HG03575 (cell line): ENCODE measurements at regions not wholly inside any gene's neighbourhood (a gene's known extent, or its start where the extent isn't known, plus 50 kb on each side); places are given as distances from the start of the nearest gene placed in this dataset.

Experiments used
- ATAC-seq: cut with Tn5 transposase; IDR thresholded peaks from one replicate; pipeline ENCODE4 v1.9.1; 2021; ENCODE audit not compliant: unreplicated experiment, insufficient number of reproducible peaks, low FRiP score; ENCODE audit errors: extremely low read depth

DNA sequence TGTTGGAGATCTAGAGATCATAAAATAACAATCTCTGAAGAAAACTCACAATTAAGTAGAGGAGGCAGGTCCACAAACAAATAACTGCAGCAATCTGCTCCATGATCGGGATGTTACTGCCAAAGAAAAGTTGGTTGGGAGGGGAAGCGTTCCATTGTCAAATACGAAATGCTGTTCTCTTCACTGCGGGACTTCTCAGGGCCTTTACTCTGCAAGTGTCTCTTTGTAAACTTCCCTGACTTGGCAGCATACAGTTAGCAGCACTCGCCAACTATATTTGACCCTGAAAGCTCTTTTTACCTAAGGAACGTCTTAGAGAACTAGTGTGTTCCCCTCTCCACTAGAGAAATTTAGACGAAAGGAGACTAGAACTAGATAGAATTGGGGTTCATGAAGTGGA, 780.7 kb upstream of the TBX3 start:
- no peak for ATAC-seq

DNA sequence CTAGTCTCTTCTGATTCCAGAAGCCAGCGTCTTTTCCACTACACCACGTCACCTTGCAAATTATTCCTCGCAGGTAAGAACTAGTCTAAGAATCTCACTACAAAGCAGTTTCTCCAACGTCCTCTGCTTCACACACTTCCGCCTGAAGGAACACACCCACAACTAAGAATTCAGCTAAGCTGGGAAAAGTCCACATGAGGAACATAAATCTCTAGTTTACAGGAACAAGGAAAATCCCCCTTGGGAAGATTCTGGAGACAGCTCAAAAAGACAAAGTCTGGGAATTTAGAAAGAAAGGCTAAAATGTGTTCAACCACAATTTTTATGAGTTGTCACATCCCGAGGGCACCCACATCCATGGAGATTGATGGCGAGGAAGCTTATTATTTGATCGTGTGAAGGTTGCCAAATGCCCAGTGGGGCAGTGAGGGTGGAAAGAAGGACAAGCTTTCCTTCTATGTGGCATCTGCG, 780.2 kb upstream of the TBX3 start:
- ATAC-seq: no peak

- ATAC-seq: no peak
Measured at GRCh38 chr12:115461401-115461800, 777.4 kb upstream of the TBX3 start.

GRCh38 chr12:115457798-115458197, 773.8 kb upstream of the TBX3 start:
- no peak for ATAC-seq

GRCh38 chr12:115456946-115457689, 773.1 kb upstream of the TBX3 start:
- no peak for ATAC-seq

DNA sequence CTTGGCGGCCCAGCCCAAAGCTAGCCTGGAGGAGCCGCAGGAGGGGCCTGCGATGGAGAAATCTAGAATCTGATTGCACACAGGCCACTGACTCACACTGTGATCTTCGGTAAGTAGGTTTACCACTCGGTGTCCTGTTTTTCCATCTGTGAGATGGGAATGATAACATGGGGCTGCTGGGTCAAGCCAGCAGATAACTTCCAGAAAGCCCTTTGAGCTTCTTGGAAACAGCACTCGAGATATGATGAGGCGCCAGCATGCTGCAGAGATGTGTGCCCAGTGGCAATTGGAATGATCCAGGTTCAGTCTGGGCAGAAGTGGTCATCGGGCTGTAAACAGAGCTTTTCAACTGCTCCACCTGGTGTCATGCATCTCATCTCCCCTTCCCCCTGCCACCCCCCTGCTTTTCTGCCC, 771.3 kb upstream of the TBX3 start:
- ATAC-seq: no peak

- ATAC-seq: no peak
Measured at GRCh38 chr12:115452751-115453281, 768.8 kb upstream of the TBX3 start.

DNA sequence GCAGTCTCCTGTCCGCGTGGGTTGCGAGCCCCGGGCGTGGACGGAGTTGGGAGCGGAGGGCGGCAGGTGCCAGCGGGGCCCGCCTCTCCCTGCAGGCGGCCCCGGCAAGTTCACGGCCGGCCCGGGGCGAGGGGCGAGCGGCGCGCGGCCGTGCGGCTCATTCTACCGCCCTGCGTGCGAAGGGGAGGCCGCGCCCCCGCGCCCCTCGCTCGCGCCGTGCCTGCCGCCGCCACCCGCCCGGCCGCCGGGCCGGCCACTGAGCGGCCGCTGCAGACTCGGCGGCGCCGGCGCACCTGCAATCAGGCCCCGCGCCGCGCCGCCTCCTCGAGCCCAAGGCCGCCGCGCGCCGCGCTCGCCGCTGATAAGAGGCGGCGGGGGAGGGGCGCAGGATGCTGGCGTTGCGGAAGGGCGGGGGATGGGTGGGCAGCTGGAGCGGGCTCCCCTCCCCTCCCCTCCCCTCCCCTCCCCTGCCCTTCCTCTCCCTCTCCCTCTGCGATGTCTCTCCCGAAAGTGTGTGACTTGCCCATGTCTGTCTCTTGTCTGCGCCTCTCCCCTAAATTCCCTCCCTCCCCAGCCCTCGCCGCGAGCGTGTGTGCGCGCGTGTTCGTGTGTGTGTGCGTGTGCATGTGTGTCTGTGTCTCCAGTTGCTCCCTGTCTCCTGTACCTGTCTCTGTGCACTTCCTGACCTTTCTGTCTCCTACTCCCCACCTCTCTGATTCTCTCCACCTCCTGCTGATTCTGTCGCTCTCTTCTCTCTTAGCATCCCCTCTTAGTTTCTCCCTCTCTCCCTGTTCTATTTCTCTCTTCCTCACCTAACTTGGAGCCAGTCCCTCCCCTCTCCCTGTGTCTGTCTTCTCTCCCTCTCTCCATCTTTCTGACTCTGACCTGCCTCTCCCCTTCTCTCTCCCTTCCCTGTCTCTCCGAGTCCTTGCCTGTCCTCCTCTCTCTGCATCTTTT, 768.1 kb upstream of the TBX3 start:
- no peak for ATAC-seq

DNA sequence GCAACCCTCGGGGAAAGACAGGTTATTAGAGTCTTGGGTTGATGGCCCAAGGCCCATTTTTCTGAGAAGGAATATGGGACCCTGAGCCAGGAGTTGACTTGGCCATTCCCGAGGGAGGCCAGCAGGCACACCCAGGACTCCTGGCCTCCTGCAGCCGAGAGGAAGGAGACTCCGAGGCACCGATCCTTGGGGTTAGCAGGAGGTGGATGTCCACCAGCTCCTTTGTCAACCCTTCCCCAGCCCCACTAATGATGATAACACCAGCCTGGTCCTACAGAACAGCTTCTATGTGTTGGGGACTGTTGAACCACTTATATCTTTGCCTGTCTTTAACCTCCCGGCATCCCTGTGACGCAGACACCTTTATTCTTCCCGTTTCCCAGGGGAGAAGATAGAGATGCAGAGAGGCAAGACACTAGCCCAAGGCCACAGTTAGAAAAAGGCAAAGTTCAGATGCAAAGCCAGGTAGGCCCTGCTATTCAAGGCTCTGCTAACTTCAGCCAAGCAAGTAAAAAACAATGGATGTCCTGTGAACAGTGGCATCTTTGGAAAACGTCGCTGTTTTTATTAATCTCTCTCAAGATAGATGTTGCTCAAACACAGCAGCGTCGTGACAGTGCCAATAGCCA, 767.3 kb upstream of the TBX3 start:
- ATAC-seq: no peak

DNA sequence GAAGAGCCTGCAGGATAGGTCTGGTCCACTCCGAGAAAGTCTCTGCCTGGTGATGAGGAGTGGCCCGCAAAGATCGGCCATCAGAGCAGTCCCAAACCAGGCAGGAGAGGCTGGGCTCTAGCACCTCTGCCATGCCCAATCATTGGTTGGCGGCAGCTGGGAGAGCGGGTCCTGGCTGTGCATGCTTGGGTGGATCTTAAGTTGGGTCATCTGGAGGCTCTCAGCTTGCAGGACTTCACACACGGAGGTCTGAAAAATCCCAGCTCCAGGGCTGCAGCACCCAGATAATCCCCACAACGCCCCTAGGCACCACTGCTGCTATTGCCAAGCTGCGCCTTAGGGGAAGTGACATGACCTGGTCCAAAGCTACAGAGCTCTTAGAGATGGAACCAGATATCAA, 766.7 kb upstream of the TBX3 start:
- ATAC-seq: no peak

GRCh38 chr12:115450017-115450416, 766.0 kb upstream of the TBX3 start:
- no peak for ATAC-seq

- no peak for ATAC-seq
Measured at GRCh38 chr12:115449526-115449925, 765.6 kb upstream of the TBX3 start.

- ATAC-seq: no peak
Measured at GRCh38 chr12:115444346-115444745, 760.4 kb upstream of the TBX3 start.

DNA sequence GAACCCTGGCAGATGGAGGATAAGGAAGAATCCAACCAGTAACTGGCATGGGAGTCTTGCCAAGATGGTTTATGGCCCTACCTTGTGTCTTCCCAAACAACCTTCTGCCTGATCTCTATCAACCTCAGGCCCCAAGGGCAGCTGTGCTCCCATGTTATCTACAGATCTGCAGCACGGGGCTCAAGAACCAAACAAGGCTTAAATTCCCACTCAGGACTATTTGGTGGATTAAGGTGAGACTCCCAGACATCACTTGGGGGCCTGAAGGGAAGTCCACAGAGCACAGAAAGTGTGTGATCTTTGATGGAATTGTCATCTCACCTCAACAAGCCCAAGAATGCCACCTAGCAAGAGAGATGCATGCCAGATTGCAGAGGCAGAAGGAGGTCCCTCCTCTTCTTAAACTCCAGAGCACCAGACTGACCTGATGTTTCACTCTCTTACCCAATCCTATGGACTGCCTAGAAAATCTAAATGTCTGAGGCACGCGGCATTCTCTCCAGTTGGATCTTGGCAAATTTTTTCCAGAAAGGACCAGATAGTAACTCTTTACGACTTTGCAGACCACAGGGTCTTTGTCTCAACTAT, 759.5 kb upstream of the TBX3 start:
- ATAC-seq: no peak

GRCh38 chr12:115440438-115440837, 756.5 kb upstream of the TBX3 start:
- no peak for ATAC-seq

GRCh38 chr12:115439008-115439601, 755.1 kb upstream of the TBX3 start:
- no peak for ATAC-seq

GRCh38 chr12:115438314-115438713, 754.3 kb upstream of the TBX3 start:
- no peak for ATAC-seq

DNA sequence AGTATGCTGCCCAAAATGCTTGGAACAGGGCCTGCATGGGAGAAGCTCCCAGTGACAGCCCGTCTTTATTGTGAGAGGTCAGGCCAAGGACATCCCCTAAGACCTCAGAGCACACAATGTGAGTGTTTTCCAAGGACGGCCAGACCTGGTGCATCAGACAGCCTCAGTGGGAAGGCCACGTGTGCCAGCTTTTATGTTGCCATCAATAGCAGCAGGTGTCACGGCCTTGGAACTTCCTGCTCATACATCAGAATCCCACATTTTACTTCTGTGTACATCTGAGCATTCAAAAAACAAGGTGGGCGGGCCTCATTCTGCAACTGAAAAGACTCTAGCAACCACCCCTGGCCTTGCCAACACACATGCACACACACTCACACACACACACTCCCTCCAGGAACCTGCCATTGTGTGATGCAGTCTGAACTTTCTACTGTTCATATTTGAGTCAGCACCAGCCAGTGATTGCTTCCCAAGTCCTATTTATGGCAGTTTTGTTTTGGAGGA, 753.1 kb upstream of the TBX3 start:
- ATAC-seq: no peak
